GM23338 (cell line): ENCODE measurements at regions not wholly inside any gene's neighbourhood (a gene's known extent, or its start where the extent isn't known, plus 50 kb on each side); places are given as distances from the start of the nearest gene placed in this dataset.

Experiments used
- ATAC-seq: fragments of 200-7000 bp; cut with Tn5 transposase; 3 replicates; pipeline ENCODE4 v1.9.1; 2020
- DNase-seq: peaks from one replicate; pipeline ENCODE4 v3.0.0-alpha.2; 2015; ENCODE audit warnings: low spot score
- H2AFZ ChIP-seq: fragments of 200-600 bp; sonication (generic); 2 replicates; pipeline ENCODE4 v1.8.0; 2016; ENCODE audit warnings: antibody characterized with exemption, mild to moderate bottlenecking, moderate library complexity
- H3F3A ChIP-seq: fragments of 200-600 bp; sonication (generic); replicated peaks from 2 replicates; pipeline ENCODE4 v1.8.0; 2017; ENCODE audit warnings: antibody characterized with exemption, mixed run types, low read depth
- H3K27ac ChIP-seq: fragments of 200-600 bp; sonication (generic); 2 replicates; pipeline ENCODE4 v1.6.1; 2016; ENCODE audit warnings: low read depth
- H3K27me3 ChIP-seq: fragments of 200-600 bp; sonication (generic); 2 replicates; pipeline ENCODE4 v1.8.0; 2016; ENCODE audit warnings: mild to moderate bottlenecking, mixed run types, moderate library complexity; ENCODE audit not compliant: insufficient read depth
- H3K36me3 ChIP-seq: fragments of 200-600 bp; sonication (generic); 2 replicates; pipeline ENCODE4 v1.8.0; 2016; ENCODE audit warnings: mild to moderate bottlenecking; ENCODE audit not compliant: insufficient read depth
- H3K4me1 ChIP-seq: fragments of 200-600 bp; sonication (generic); 2 replicates; pipeline ENCODE4 v1.8.0; 2016; ENCODE audit warnings: mild to moderate bottlenecking, moderate library complexity; ENCODE audit not compliant: insufficient read depth
- H3K4me2 ChIP-seq: fragments of 200-600 bp; sonication (generic); 2 replicates; pipeline ENCODE4 v1.7.1; 2017; ENCODE audit warnings: mixed run types
- H3K4me3 ChIP-seq: fragments of 200-600 bp; sonication (generic); 2 replicates; pipeline ENCODE4 v1.6.1; 2016; ENCODE audit warnings: mixed run types
- H3K79me2 ChIP-seq: fragments of 200-600 bp; sonication (generic); replicated peaks from 2 replicates; pipeline ENCODE4 v1.8.0; 2017; ENCODE audit warnings: mild to moderate bottlenecking; ENCODE audit not compliant: insufficient read depth
- H3K9me2 ChIP-seq: fragments of 200-600 bp; sonication (generic); 2 replicates; pipeline ENCODE4 v1.8.0; 2017; ENCODE audit not compliant: insufficient read depth
- H4K20me1 ChIP-seq: fragments of 200-600 bp; sonication (generic); replicated peaks from 2 replicates; pipeline ENCODE4 v1.8.0; 2017; ENCODE audit warnings: mild to moderate bottlenecking; ENCODE audit not compliant: insufficient read depth
- H3K27ac Mint-ChIP-seq: 2 replicates; pipeline ENCODE4 v1.8.0; 2020; ENCODE audit warnings: inconsistent platforms, mild to moderate bottlenecking, moderate library complexity, mixed read lengths
- H3K27me3 Mint-ChIP-seq: 3 replicates; pipeline ENCODE4 v1.8.0; 2022; ENCODE audit warnings: low read depth, mild to moderate bottlenecking, moderate library complexity, mixed read lengths, inconsistent platforms; ENCODE audit not compliant: insufficient read depth, poor library complexity
- H3K36me3 Mint-ChIP-seq: 3 replicates; pipeline ENCODE4 v1.8.0; 2021; ENCODE audit warnings: low read depth, mild to moderate bottlenecking, inconsistent platforms, moderate library complexity, mixed read lengths
- H3K4me1 Mint-ChIP-seq: 3 replicates; pipeline ENCODE4 v1.8.0; 2020; ENCODE audit warnings: mild to moderate bottlenecking, inconsistent platforms, mixed read lengths
- H3K4me3 Mint-ChIP-seq: 3 replicates; pipeline ENCODE4 v1.8.0; 2021; ENCODE audit warnings: moderate library complexity, mild to moderate bottlenecking, inconsistent platforms, mixed read lengths
- H3K9me3 Mint-ChIP-seq: 3 replicates; pipeline ENCODE4 v1.8.0; 2020; ENCODE audit warnings: moderate library complexity, mild to moderate bottlenecking, inconsistent platforms, mixed read lengths
- CREB1 ChIP-seq: fragments of 250-450 bp; sonication (Bioruptor Pico); IDR thresholded peaks from 2 replicates; pipeline ENCODE4 v1.5.0; 2020; ENCODE audit warnings: low read depth, mild to moderate bottlenecking, moderate library complexity
- EZH2 ChIP-seq: fragments of 200-600 bp; sonication (generic); IDR thresholded peaks from one replicate; pipeline ENCODE4 v1.8.0; 2017; ENCODE audit warnings: antibody characterized with exemption, mild to moderate bottlenecking, low read depth; ENCODE audit not compliant: unreplicated experiment
- EZH2phosphoT487 ChIP-seq: fragments of 200-600 bp; sonication (generic); IDR thresholded peaks from one replicate; pipeline ENCODE4 v1.8.1; 2018; ENCODE audit warnings: antibody characterized with exemption; ENCODE audit not compliant: unreplicated experiment
- JUNB ChIP-seq: IDR thresholded peaks from one replicate; pipeline ENCODE4 v1.6.1; 2016; ENCODE audit warnings: antibody characterized with exemption; ENCODE audit not compliant: unreplicated experiment
- NANOG ChIP-seq: IDR thresholded peaks from 2 replicates; pipeline ENCODE4 v1.6.1; 2016; ENCODE audit warnings: antibody characterized with exemption, borderline replicate concordance
- STAT1 ChIP-seq: IDR thresholded peaks from one replicate; pipeline ENCODE4 v1.6.1; 2016; ENCODE audit warnings: antibody characterized with exemption; ENCODE audit not compliant: unreplicated experiment
- ZNF114 ChIP-seq: fragments of 250-450 bp; sonication (Bioruptor Pico); IDR thresholded peaks from 2 replicates; pipeline ENCODE4 v1.5.0; 2020; ENCODE audit warnings: mild to moderate bottlenecking, moderate library complexity
- ZNF331 ChIP-seq: fragments of 250-450 bp; sonication (Bioruptor Pico); IDR thresholded peaks from 2 replicates; pipeline ENCODE4 v1.5.0; 2020; ENCODE audit warnings: low read depth, mild to moderate bottlenecking, moderate library complexity
- TF ChIP-seq, protein P1 (sequence below): IDR thresholded peaks from one replicate; pipeline ENCODE4 v1.6.1; 2018; ENCODE audit warnings: antibody characterized with exemption; ENCODE audit not compliant: unreplicated experiment
- TF ChIP-seq, protein P2 (sequence below): fragments of 250-450 bp; sonication (Bioruptor Pico); IDR thresholded peaks from 2 replicates; pipeline ENCODE4 v1.5.0; 2020; ENCODE audit warnings: mild to moderate bottlenecking, moderate library complexity
- TF ChIP-seq, protein P3 (sequence below): IDR thresholded peaks from 2 replicates; pipeline ENCODE4 v1.6.1; 2016; ENCODE audit warnings: antibody characterized with exemption

DNA sequence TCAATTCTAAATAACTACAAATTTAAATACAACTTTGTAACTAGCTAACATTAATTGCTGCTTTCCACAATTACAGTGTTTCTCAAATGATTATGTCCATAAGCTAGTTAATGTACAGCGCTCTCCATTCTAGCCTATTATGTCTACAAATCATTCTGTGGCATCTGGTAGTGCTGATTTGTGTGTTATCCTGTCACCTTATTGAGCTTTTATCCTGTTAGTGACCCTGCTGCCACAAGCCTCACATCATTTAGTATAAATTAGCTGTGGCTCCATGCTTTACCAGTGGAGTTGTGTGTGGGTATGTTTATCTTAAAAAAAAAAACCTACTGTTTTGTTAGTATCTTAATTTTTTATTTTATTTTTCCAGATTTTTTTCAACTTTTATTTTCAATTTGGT lies 112.6 kb upstream of the PJA2 start:
- H3K27ac Mint-ChIP-seq, result no peak overlapping the region
- Histone ChIP-seq H3K4me2 (no peak overlapping the region), H3K79me2 (no peaks in the 10 kb centered on the region), H2AFZ (no peak overlapping the region), H3K27me3 (no peaks in the 10 kb centered on the region), H3K27ac (no peak overlapping the region), H3K36me3 (no peaks in the 10 kb centered on the region), H4K20me1 (no peaks in the 10 kb centered on the region), H3K4me3 (no peak overlapping the region), H3F3A (no peaks in the 10 kb centered on the region), H3K9me2 (no peaks in the 10 kb centered on the region), H3K4me1 (no peaks in the 10 kb centered on the region)
- no peak for DNase-seq
- H3K27me3 Mint-ChIP-seq, result no peaks in the 10 kb centered on the region
- H3K4me1 Mint-ChIP-seq, result no peaks in the 10 kb centered on the region
- no peak for TF ChIP-seq JUNB
- no peak for TF ChIP-seq NANOG
- no peak for TF ChIP-seq ZNF331 (CRISPR knock-in tag)
- no peaks in the 10 kb centered on the region; the same call in 2 of the 3 replicates for H3K9me3 Mint-ChIP-seq
- no peak for ATAC-seq
- H3K4me3 Mint-ChIP-seq, result no peak overlapping the region
- H3K36me3 Mint-ChIP-seq, result no peaks in the 10 kb centered on the region

GRCh38 chr5:109519416-109519815 lies 109.6 kb upstream of the PJA2 start:
- H3K36me3 Mint-ChIP-seq, result no peaks in the 10 kb centered on the region
- Histone ChIP-seq H4K20me1 (no peaks in the 10 kb centered on the region), H3K9me2 (no peaks in the 10 kb centered on the region), H2AFZ (no peak overlapping the region), H3K27ac (no peak overlapping the region), H3F3A (no peaks in the 10 kb centered on the region), H3K4me1 (no peaks in the 10 kb centered on the region), H3K36me3 (no peaks in the 10 kb centered on the region), H3K4me3 (no peak overlapping the region), H3K27me3 (no peaks in the 10 kb centered on the region), H3K79me2 (no peaks in the 10 kb centered on the region), H3K4me2 (no peak overlapping the region)
- no peaks in the 10 kb centered on the region for H3K4me1 Mint-ChIP-seq
- no peaks in the 10 kb centered on the region; the same call in 2 of the 3 replicates for H3K9me3 Mint-ChIP-seq
- no peak overlapping the region for H3K27ac Mint-ChIP-seq
- H3K27me3 Mint-ChIP-seq, result no peaks in the 10 kb centered on the region
- ATAC-seq (no peak), DNase-seq (no peak)
- no peak overlapping the region for H3K4me3 Mint-ChIP-seq
- TF ChIP-seq NANOG, result no peak
- TF ChIP-seq, protein P1, sequence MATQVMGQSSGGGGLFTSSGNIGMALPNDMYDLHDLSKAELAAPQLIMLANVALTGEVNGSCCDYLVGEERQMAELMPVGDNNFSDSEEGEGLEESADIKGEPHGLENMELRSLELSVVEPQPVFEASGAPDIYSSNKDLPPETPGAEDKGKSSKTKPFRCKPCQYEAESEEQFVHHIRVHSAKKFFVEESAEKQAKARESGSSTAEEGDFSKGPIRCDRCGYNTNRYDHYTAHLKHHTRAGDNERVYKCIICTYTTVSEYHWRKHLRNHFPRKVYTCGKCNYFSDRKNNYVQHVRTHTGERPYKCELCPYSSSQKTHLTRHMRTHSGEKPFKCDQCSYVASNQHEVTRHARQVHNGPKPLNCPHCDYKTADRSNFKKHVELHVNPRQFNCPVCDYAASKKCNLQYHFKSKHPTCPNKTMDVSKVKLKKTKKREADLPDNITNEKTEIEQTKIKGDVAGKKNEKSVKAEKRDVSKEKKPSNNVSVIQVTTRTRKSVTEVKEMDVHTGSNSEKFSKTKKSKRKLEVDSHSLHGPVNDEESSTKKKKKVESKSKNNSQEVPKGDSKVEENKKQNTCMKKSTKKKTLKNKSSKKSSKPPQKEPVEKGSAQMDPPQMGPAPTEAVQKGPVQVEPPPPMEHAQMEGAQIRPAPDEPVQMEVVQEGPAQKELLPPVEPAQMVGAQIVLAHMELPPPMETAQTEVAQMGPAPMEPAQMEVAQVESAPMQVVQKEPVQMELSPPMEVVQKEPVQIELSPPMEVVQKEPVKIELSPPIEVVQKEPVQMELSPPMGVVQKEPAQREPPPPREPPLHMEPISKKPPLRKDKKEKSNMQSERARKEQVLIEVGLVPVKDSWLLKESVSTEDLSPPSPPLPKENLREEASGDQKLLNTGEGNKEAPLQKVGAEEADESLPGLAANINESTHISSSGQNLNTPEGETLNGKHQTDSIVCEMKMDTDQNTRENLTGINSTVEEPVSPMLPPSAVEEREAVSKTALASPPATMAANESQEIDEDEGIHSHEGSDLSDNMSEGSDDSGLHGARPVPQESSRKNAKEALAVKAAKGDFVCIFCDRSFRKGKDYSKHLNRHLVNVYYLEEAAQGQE, result no peak
- no peak for TF ChIP-seq JUNB
- TF ChIP-seq ZNF331 (CRISPR knock-in tag), result no peak
- TF ChIP-seq, protein P2, sequence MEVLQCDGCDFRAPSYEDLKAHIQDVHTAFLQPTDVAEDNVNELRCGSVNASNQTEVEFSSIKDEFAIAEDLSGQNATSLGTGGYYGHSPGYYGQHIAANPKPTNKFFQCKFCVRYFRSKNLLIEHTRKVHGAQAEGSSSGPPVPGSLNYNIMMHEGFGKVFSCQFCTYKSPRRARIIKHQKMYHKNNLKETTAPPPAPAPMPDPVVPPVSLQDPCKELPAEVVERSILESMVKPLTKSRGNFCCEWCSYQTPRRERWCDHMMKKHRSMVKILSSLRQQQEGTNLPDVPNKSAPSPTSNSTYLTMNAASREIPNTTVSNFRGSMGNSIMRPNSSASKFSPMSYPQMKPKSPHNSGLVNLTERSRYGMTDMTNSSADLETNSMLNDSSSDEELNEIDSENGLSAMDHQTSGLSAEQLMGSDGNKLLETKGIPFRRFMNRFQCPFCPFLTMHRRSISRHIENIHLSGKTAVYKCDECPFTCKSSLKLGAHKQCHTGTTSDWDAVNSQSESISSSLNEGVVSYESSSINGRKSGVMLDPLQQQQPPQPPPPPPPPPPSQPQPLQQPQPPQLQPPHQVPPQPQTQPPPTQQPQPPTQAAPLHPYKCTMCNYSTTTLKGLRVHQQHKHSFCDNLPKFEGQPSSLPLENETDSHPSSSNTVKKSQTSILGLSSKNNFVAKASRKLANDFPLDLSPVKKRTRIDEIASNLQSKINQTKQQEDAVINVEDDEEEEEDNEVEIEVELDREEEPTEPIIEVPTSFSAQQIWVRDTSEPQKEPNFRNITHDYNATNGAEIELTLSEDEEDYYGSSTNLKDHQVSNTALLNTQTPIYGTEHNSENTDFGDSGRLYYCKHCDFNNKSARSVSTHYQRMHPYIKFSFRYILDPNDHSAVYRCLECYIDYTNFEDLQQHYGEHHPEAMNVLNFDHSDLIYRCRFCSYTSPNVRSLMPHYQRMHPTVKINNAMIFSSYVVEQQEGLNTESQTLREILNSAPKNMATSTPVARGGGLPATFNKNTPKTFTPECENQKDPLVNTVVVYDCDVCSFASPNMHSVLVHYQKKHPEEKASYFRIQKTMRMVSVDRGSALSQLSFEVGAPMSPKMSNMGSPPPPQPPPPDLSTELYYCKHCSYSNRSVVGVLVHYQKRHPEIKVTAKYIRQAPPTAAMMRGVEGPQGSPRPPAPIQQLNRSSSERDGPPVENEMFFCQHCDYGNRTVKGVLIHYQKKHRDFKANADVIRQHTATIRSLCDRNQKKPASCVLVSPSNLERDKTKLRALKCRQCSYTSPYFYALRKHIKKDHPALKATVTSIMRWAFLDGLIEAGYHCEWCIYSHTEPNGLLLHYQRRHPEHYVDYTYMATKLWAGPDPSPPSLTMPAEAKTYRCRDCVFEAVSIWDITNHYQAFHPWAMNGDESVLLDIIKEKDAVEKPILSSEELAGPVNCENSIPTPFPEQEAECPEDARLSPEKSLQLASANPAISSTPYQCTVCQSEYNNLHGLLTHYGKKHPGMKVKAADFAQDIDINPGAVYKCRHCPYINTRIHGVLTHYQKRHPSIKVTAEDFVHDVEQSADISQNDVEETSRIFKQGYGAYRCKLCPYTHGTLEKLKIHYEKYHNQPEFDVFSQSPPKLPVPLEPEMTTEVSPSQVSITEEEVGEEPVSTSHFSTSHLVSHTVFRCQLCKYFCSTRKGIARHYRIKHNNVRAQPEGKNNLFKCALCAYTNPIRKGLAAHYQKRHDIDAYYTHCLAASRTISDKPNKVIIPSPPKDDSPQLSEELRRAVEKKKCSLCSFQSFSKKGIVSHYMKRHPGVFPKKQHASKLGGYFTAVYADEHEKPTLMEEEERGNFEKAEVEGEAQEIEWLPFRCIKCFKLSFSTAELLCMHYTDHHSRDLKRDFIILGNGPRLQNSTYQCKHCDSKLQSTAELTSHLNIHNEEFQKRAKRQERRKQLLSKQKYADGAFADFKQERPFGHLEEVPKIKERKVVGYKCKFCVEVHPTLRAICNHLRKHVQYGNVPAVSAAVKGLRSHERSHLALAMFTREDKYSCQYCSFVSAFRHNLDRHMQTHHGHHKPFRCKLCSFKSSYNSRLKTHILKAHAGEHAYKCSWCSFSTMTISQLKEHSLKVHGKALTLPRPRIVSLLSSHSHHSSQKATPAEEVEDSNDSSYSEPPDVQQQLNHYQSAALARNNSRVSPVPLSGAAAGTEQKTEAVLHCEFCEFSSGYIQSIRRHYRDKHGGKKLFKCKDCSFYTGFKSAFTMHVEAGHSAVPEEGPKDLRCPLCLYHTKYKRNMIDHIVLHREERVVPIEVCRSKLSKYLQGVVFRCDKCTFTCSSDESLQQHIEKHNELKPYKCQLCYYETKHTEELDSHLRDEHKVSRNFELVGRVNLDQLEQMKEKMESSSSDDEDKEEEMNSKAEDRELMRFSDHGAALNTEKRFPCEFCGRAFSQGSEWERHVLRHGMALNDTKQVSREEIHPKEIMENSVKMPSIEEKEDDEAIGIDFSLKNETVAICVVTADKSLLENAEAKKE, result no peak
- TF ChIP-seq EZH2phosphoT487, result no peak
- no peak for TF ChIP-seq EZH2
- no peak for TF ChIP-seq STAT1
- TF ChIP-seq, protein P3, sequence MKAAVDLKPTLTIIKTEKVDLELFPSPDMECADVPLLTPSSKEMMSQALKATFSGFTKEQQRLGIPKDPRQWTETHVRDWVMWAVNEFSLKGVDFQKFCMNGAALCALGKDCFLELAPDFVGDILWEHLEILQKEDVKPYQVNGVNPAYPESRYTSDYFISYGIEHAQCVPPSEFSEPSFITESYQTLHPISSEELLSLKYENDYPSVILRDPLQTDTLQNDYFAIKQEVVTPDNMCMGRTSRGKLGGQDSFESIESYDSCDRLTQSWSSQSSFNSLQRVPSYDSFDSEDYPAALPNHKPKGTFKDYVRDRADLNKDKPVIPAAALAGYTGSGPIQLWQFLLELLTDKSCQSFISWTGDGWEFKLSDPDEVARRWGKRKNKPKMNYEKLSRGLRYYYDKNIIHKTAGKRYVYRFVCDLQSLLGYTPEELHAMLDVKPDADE, result no peak
- TF ChIP-seq ZNF114 (CRISPR knock-in tag), result no peak
- no peak for TF ChIP-seq CREB1 (CRISPR knock-in tag)
